ENCODE measurements at regions not wholly inside any gene's neighbourhood (a gene's known extent, or its start where the extent isn't known, plus 50 kb on each side); places are given as distances from the start of the nearest gene placed in this dataset.

DNA sequence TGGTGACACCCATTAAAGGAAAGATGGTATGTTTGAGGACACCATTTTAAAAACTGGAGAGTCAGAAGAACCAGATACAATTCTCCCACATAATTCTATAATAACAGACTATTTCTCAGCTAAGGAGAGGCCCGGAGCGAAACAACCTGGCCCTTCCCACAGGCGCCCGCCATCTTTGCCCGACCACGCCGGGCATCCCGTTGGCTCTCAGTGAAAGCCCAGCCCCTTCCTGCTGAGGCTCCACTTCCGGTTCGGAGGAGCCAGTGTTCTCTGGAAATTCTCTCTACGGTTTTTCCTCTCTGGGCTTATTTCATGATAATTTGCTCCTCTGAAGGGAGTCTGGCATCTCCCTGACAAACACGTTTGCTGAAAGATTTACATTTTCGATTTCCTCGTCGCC is 175.7 kb downstream of the AXIN2 start:
- TF ChIP-seq, protein P1, sequence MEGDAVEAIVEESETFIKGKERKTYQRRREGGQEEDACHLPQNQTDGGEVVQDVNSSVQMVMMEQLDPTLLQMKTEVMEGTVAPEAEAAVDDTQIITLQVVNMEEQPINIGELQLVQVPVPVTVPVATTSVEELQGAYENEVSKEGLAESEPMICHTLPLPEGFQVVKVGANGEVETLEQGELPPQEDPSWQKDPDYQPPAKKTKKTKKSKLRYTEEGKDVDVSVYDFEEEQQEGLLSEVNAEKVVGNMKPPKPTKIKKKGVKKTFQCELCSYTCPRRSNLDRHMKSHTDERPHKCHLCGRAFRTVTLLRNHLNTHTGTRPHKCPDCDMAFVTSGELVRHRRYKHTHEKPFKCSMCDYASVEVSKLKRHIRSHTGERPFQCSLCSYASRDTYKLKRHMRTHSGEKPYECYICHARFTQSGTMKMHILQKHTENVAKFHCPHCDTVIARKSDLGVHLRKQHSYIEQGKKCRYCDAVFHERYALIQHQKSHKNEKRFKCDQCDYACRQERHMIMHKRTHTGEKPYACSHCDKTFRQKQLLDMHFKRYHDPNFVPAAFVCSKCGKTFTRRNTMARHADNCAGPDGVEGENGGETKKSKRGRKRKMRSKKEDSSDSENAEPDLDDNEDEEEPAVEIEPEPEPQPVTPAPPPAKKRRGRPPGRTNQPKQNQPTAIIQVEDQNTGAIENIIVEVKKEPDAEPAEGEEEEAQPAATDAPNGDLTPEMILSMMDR (conservative IDR thresholded peaks at IDR 0.05 in 1 of 2, IDR thresholded peaks at IDR 0.05 in 1 of 2; ENCODE audit: low read depth in 1 of 2, low read length in 2 of 2): no peak
- no peak for TF ChIP-seq EZH2 (IDR thresholded peaks at IDR 0.05; ENCODE audit: low read length, missing control alignments)
- no peak for DNase-seq (ENCODE audit: low read depth in 2 of 2)
- no peak overlapping the region for H3K27ac ChIP-seq (ENCODE audit: insufficient read depth, low read length)
- no peaks in the 10 kb centered on the region for H3K79me2 ChIP-seq (ENCODE audit: control insufficient read depth, insufficient read depth, low read length)
- no peak overlapping the region for H3K4me2 ChIP-seq (ENCODE audit: extremely low read depth, insufficient read depth, low read length)
- H3K36me3 ChIP-seq (ENCODE audit: control insufficient read depth, insufficient read depth, low read length): no peaks in the 10 kb centered on the region
- H3K4me1 ChIP-seq (ENCODE audit: control insufficient read depth, extremely low read depth, insufficient read depth, low read length): peaks cover 10% of the 10 kb centered on the region
- H2AFZ ChIP-seq (ENCODE audit: low read length): no peak overlapping the region
- no peak overlapping the region for H3K9ac ChIP-seq (ENCODE audit: insufficient read depth, low read length)
- no peaks in the 10 kb centered on the region for H3K9me3 ChIP-seq (ENCODE audit: control insufficient read depth, insufficient read depth, low read depth, low read length)
- no peak overlapping the region for H3K4me3 ChIP-seq (replicated peaks in 1 of 4; ENCODE audit: control extremely low read depth in 1 of 4, insufficient read depth in 1 of 4, low read depth in 3 of 4, low read length in 4 of 4)
- no peaks in the 10 kb centered on the region for H3K27me3 ChIP-seq (ENCODE audit: control insufficient read depth, insufficient read depth, low read length)
- H4K20me1 ChIP-seq (ENCODE audit: control insufficient read depth, extremely low read depth, insufficient read depth, low read length): no peaks in the 10 kb centered on the region

DNA sequence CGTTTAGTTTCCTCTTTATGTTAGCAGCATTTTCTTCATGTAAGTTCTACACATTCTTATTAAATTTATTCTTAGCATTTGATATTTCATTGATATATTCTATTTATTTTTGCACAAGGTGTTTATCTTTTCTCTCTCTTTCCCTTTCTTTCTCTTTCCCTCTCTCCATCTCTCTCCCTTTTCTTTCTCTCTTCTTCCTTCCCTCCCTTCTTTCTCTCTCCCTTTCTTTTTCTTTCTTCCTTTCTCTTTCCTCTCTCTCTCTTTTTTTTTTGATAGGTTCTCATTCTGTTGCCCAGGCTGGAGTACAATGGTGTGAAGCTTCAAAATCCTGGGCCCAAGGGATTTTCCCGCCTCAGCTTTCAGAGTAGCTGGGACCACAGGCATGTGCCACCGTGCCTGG is 176.4 kb downstream of the AXIN2 start:
- TF ChIP-seq, protein P1 (conservative IDR thresholded peaks at IDR 0.05 in 1 of 2, IDR thresholded peaks at IDR 0.05 in 1 of 2; ENCODE audit: low read depth in 1 of 2, low read length in 2 of 2): no peak
- TF ChIP-seq EZH2 (IDR thresholded peaks at IDR 0.05; ENCODE audit: low read length, missing control alignments): no peak
- Histone ChIP-seq H2AFZ (ENCODE audit: low read length) (no peak overlapping the region), H3K4me1 (ENCODE audit: control insufficient read depth, extremely low read depth, insufficient read depth, low read length) (peaks cover 6% of the 10 kb centered on the region), H4K20me1 (ENCODE audit: control insufficient read depth, extremely low read depth, insufficient read depth, low read length) (no peaks in the 10 kb centered on the region), H3K4me2 (ENCODE audit: extremely low read depth, insufficient read depth, low read length) (no peak overlapping the region), H3K36me3 (ENCODE audit: control insufficient read depth, insufficient read depth, low read length) (no peaks in the 10 kb centered on the region), H3K27me3 (ENCODE audit: control insufficient read depth, insufficient read depth, low read length) (no peaks in the 10 kb centered on the region), H3K9me3 (ENCODE audit: control insufficient read depth, insufficient read depth, low read depth, low read length) (no peaks in the 10 kb centered on the region), H3K9ac (ENCODE audit: insufficient read depth, low read length) (no peak overlapping the region), H3K27ac (ENCODE audit: insufficient read depth, low read length) (no peak overlapping the region), H3K4me3 (replicated peaks in 1 of 4; ENCODE audit: control extremely low read depth in 1 of 4, insufficient read depth in 1 of 4, low read depth in 3 of 4, low read length in 4 of 4) (no peak overlapping the region), H3K79me2 (ENCODE audit: control insufficient read depth, insufficient read depth, low read length) (no peaks in the 10 kb centered on the region)
- DNase-seq (ENCODE audit: low read depth in 2 of 2): no peak

DNA sequence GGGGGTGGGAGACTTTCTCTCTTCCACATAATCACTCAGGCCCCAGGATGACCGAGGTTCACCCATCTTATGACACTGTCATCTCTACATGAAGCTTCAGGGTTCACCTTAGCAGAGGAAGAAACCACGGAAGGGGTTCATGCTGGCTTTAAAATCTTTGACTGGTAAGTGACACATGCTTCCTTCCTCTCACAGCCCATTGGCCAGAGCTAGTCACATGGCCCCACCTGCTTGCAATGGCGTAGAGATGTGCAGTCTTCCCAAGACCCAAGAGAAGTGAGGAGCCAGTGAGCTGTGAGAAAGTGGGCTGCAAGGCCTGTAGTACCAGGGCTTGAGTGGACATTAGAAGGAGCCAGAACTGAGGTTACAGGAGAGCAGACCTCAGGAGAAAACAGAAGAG is 180.3 kb downstream of the AXIN2 start:
- Histone ChIP-seq H3K27ac (ENCODE audit: insufficient read depth, low read length) (no peak overlapping the region), H4K20me1 (ENCODE audit: control insufficient read depth, extremely low read depth, insufficient read depth, low read length) (no peaks in the 10 kb centered on the region), H3K9ac (ENCODE audit: insufficient read depth, low read length) (no peak overlapping the region), H3K27me3 (ENCODE audit: control insufficient read depth, insufficient read depth, low read length) (no peaks in the 10 kb centered on the region), H3K4me1 (ENCODE audit: control insufficient read depth, extremely low read depth, insufficient read depth, low read length) (no peaks in the 10 kb centered on the region), H3K4me3 (replicated peaks in 1 of 4; ENCODE audit: control extremely low read depth in 1 of 4, insufficient read depth in 1 of 4, low read depth in 3 of 4, low read length in 4 of 4) (no peak overlapping the region), H3K9me3 (ENCODE audit: control insufficient read depth, insufficient read depth, low read depth, low read length) (no peaks in the 10 kb centered on the region), H3K36me3 (ENCODE audit: control insufficient read depth, insufficient read depth, low read length) (no peaks in the 10 kb centered on the region), H3K4me2 (ENCODE audit: extremely low read depth, insufficient read depth, low read length) (no peak overlapping the region), H3K79me2 (ENCODE audit: control insufficient read depth, insufficient read depth, low read length) (no peaks in the 10 kb centered on the region), H2AFZ (ENCODE audit: low read length) (no peak overlapping the region)
- TF ChIP-seq EZH2 (IDR thresholded peaks at IDR 0.05; ENCODE audit: low read length, missing control alignments): no peak
- TF ChIP-seq, protein P1 (conservative IDR thresholded peaks at IDR 0.05 in 1 of 2, IDR thresholded peaks at IDR 0.05 in 1 of 2; ENCODE audit: low read depth in 1 of 2, low read length in 2 of 2): no peak
- DNase-seq (ENCODE audit: low read depth in 2 of 2): no peak

Data from fibroblast of lung (primary cell).